ENCODE measurements at regions not wholly inside any gene's neighbourhood (a gene's known extent, or its start where the extent isn't known, plus 50 kb on each side); places are given as distances from the start of the nearest gene placed in this dataset.

GRCh38 chr4:153880983-153881382 is 92.1 kb upstream of the SFRP2 start:
- DNase-seq: no peak
- intact Hi-C loops (cut with micrococcal nuclease): no loop called here
- H3K4me1 Mint-ChIP-seq: peaks cover 21% of the 10 kb centered on the region
- no peak overlapping the region for H3K4me3 Mint-ChIP-seq
- 100% methylated on average over 2 of the region's 2 CpGs for WGBS (ENCODE audit: insufficient coverage)
- no peaks in the 10 kb centered on the region for H3K36me3 ChIP-seq (replicated peaks in 1 of 2; ENCODE audit: control insufficient read depth in 1 of 2, insufficient read depth in 2 of 2, low read length in 2 of 2)
- H3K27me3 ChIP-seq (ENCODE audit: control insufficient read depth in 2 of 2, insufficient read depth in 2 of 2, low read length in 2 of 2): no peaks in the 10 kb centered on the region
- no peak overlapping the region for H3K4me3 ChIP-seq (replicated peaks in 1 of 3; ENCODE audit: low read depth in 2 of 3, low read length in 3 of 3)
- peaks cover 0 to 3% (median 1%) of the 10 kb centered on the region in 3 donors for H3K27me3 Mint-ChIP-seq (ENCODE audit: low read depth in 3 of 3)
- H2AFZ ChIP-seq (ENCODE audit: insufficient read depth, low read depth, low read length, poor library complexity, severe bottlenecking): no peak overlapping the region
- peaks cover 18 to 20% of the 10 kb centered on the region in 2 donors for H3K9me3 ChIP-seq (replicated peaks in 1 of 2; ENCODE audit: control insufficient read depth in 1 of 2, insufficient read depth in 1 of 2, low read length in 2 of 2)
- no peaks in the 10 kb centered on the region for H3K36me3 Mint-ChIP-seq
- peaks cover 0 to 5% of the 10 kb centered on the region in 2 donors for H3K4me1 ChIP-seq (ENCODE audit: control insufficient read depth in 1 of 2, insufficient read depth in 2 of 2, low read length in 2 of 2)
- H3K79me2 ChIP-seq (ENCODE audit: insufficient read depth, low read length): no peaks in the 10 kb centered on the region
- no peak overlapping the region for H3K4me2 ChIP-seq (replicated peaks; ENCODE audit: extremely low read depth, low read length, poor library complexity, severe bottlenecking)
- H3K9me3 Mint-ChIP-seq: peaks cover 16 to 29% (median 20%) of the 10 kb centered on the region in 7 donors
- no peak overlapping the region for H3K27ac ChIP-seq (ENCODE audit: low read depth in 1 of 2, low read length in 2 of 2)
- no peak overlapping the region for H3K27ac Mint-ChIP-seq
- TF ChIP-seq CTCF (IDR thresholded peaks at IDR 0.05): no peak
- no peaks in the 10 kb centered on the region for H4K20me1 ChIP-seq (ENCODE audit: insufficient read depth, low read length)
- no peak overlapping the region for H3K9ac ChIP-seq (ENCODE audit: insufficient read depth, low read length, poor library complexity, severe bottlenecking)

GRCh38 chr4:153877898-153878297 is 89.0 kb upstream of the SFRP2 start:
- H3K4me3 ChIP-seq (replicated peaks in 1 of 3; ENCODE audit: low read depth in 2 of 3, low read length in 3 of 3): no peak overlapping the region
- H3K36me3 Mint-ChIP-seq: no peaks in the 10 kb centered on the region
- DNase-seq: no peak
- H3K36me3 ChIP-seq (replicated peaks in 1 of 2; ENCODE audit: control insufficient read depth in 1 of 2, insufficient read depth in 2 of 2, low read length in 2 of 2): no peaks in the 10 kb centered on the region
- peaks cover 16 to 29% (median 20%) of the 10 kb centered on the region in 7 donors for H3K9me3 Mint-ChIP-seq
- H3K9ac ChIP-seq (ENCODE audit: insufficient read depth, low read length, poor library complexity, severe bottlenecking): no peak overlapping the region
- H3K27ac ChIP-seq (ENCODE audit: low read depth in 1 of 2, low read length in 2 of 2): no peak overlapping the region
- H3K4me2 ChIP-seq (replicated peaks; ENCODE audit: extremely low read depth, low read length, poor library complexity, severe bottlenecking): no peak overlapping the region
- H3K79me2 ChIP-seq (ENCODE audit: insufficient read depth, low read length): no peaks in the 10 kb centered on the region
- no peak for TF ChIP-seq CTCF (IDR thresholded peaks at IDR 0.05)
- peaks cover 18 to 20% of the 10 kb centered on the region in 2 donors for H3K9me3 ChIP-seq (replicated peaks in 1 of 2; ENCODE audit: control insufficient read depth in 1 of 2, insufficient read depth in 1 of 2, low read length in 2 of 2)
- H3K27me3 ChIP-seq (ENCODE audit: control insufficient read depth in 2 of 2, insufficient read depth in 2 of 2, low read length in 2 of 2): no peaks in the 10 kb centered on the region
- no peak overlapping the region for H3K27ac Mint-ChIP-seq
- H3K4me1 ChIP-seq (ENCODE audit: control insufficient read depth in 1 of 2, insufficient read depth in 2 of 2, low read length in 2 of 2): peaks cover 0 to 3% of the 10 kb centered on the region in 2 donors
- no peak overlapping the region for H3K4me3 Mint-ChIP-seq
- H2AFZ ChIP-seq (ENCODE audit: insufficient read depth, low read depth, low read length, poor library complexity, severe bottlenecking): no peak overlapping the region
- peaks cover 16% of the 10 kb centered on the region for H3K4me1 Mint-ChIP-seq
- intact Hi-C loops (cut with micrococcal nuclease): no loop called here
- no peaks in the 10 kb centered on the region for H4K20me1 ChIP-seq (ENCODE audit: insufficient read depth, low read length)
- H3K27me3 Mint-ChIP-seq (ENCODE audit: low read depth in 3 of 3): peaks cover 0 to 3% (median 2%) of the 10 kb centered on the region in 3 donors
